GM18909 (cell line): ENCODE measurements at regions not wholly inside any gene's neighbourhood (a gene's known extent, or its start where the extent isn't known, plus 50 kb on each side); places are given as distances from the start of the nearest gene placed in this dataset.
"Not testable (repeated sequence)": the region's sequence is repeated elsewhere in the genome, so short reads cannot be mapped to it uniquely, and the experiment has no call there.

Experiments used
- ATAC-seq: cut with Tn5 transposase; IDR thresholded peaks from one replicate; pipeline ENCODE4 v1.9.1; 2021; ENCODE audit warnings: mild to moderate bottlenecking; ENCODE audit not compliant: unreplicated experiment, poor library complexity

- ATAC-seq, result not testable (repeated sequence)
Measured at GRCh38 chr7:66455432-66455831, 173.2 kb upstream of the KCTD7 start.

GRCh38 chr7:66456431-66456830 is 172.2 kb upstream of the KCTD7 start:
- ATAC-seq, result not testable (repeated sequence)

DNA sequence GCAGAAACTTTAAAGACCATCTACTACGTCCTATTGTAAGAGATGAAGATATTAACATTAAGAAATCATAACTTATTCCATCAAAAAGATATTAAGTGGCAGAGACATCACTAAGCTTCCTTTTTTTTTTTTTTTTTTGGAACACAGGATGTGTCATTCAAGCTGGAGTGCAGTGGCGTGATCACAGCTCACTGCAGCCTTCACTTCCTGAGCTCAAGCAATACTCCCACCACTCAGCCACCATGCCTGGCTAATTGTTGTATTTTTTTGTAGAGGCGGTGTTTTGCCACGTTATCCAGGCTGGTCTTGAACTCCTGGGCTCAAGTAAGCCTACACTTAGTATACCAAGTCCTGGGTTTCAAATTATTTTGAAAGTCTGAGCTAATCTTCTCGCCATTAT is 169.7 kb upstream of the KCTD7 start:
- not testable (repeated sequence) for ATAC-seq

- not testable (repeated sequence) for ATAC-seq
Measured at GRCh38 chr7:66459783-66460413, 168.8 kb upstream of the KCTD7 start.

GRCh38 chr7:66460921-66461361 is 167.7 kb upstream of the KCTD7 start:
- ATAC-seq, result no peak

DNA sequence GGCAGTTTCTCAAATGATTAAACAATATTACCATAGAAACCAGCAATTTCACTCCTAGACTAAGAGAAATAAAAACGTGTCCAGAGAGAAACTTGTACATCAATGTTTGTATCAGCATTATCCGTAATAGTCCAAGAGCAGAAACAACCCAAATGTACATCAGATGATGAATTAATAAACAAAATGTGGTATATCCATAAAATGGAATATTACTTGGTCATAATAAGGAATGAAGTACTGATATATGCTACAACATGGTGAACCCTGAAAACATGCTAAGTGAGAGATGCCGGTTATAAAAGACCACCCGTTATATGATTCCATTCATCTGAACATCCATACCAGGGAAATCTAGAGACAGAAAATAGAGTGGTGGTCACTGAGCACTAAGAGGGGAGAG is 167.3 kb upstream of the KCTD7 start:
- not testable (repeated sequence) for ATAC-seq

GRCh38 chr7:66462831-66463230 is 165.8 kb upstream of the KCTD7 start:
- not testable (repeated sequence) for ATAC-seq

DNA sequence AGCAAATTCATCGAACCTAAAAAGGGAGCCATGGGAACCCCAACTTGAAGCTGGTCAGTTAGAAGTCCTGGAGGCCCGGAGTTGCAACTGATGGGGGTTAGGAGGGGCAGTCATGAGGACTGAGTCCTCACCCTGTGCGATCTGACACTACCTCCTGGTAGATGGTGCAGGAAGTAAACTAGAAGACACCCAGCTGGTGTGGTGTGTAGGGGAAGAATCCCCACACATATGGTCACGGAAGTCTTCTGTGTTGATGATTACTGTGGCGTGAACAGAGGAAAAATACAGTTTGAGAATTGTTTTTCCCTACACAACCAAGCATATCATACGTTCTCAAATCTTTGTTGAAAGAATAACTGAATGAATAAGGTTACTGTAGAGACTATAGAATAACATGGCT is 164.6 kb upstream of the KCTD7 start:
- ATAC-seq, result no peak

GRCh38 chr7:66466081-66466600 is 162.5 kb upstream of the KCTD7 start:
- ATAC-seq, result no peak

DNA sequence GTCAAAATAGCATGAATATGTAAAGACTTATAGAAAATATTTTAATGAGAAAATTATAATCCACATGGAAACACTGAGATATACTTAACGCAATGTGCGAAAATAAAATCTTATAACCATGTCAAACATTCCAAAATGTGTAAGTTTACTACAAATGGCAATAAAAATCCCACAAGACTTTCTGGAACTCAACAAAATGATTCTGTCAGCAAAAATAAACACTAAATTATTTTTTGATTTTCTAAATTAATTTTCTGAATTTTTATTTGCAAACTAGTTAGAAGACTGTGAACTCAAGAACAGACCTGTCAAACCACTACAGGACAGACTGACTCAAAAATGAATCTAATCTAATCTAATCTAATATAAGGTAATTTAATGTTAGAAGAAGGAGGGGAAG is 160.8 kb upstream of the KCTD7 start:
- ATAC-seq, result no peak

- ATAC-seq, result not testable (repeated sequence)
Measured at GRCh38 chr7:66473064-66473463, 155.6 kb upstream of the KCTD7 start.

DNA sequence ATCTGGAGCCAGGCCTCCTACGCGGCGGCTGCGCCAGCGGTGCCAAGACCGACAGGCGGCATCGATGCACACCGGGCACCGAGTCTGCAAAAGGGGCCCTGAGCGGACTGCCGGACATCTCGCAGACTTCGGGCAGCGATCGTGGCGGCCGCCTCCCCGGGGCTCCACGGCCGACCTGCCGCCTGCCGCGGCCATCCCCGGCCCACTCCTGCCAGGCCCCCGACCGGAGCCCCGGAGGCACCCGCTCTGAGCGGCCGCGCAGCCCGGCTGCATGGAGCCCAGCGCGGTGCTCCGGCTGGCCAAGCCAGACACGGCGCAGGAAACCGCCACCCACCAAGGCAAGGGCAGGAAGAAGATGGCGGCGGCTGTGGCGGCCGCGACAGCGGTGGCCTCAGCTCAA is 154.2 kb upstream of the KCTD7 start:
- ATAC-seq, result no peak

DNA sequence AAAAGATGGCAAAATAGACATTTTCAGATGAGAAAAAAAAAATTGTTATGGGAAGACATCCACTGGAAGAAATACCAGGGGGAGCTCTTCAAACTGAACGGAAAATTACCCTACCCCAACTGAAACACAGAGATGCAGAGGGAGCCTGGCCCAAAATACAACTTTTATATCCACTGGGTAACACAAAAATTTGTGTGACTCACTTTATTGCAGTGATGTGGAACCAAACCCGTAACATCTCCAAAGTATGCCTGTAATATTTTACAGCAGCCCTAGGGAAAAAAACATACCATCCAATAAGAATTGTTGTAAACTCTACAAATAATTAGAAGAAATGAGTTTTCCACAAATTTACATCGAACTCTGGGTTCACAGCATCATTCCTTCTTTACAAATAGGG is 152.6 kb upstream of the KCTD7 start:
- not testable (repeated sequence) for ATAC-seq

DNA sequence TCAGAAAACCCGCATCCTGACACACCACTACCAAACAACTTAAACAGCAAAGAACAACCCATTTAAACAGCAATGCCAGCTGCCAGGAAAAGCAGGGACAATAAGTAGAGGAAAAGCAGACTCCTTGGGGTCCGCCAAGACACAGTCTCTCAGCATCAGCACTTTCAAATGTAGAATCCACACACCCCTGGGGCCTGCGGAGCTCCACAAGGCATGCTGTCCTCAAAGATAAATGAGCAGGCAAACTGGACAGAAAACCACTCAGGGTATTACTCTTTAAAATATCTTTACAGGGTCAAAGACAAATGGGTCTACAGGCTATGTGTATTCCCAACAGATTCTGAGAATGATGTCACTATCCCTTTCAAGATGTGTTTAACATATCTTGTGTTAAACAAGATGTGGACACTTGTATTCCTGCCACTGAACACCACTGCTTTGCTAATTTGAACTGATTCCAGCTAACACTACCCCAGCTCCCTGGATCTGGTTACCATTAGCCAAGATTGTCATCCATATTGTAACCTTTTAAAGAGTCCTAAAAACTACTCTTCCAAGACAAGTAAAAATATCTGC is 150.8 kb upstream of the KCTD7 start:
- ATAC-seq, result not testable (repeated sequence)

GRCh38 chr7:66481229-66481628 is 147.5 kb upstream of the KCTD7 start:
- not testable (repeated sequence) for ATAC-seq

- not testable (repeated sequence) for ATAC-seq
Measured at GRCh38 chr7:66489065-66489464, 139.6 kb upstream of the KCTD7 start.

GRCh38 chr7:66489741-66490140 is 138.9 kb upstream of the KCTD7 start:
- not testable (repeated sequence) for ATAC-seq

- ATAC-seq, result not testable (repeated sequence)
Measured at GRCh38 chr7:66490979-66491378, 137.7 kb upstream of the KCTD7 start.

DNA sequence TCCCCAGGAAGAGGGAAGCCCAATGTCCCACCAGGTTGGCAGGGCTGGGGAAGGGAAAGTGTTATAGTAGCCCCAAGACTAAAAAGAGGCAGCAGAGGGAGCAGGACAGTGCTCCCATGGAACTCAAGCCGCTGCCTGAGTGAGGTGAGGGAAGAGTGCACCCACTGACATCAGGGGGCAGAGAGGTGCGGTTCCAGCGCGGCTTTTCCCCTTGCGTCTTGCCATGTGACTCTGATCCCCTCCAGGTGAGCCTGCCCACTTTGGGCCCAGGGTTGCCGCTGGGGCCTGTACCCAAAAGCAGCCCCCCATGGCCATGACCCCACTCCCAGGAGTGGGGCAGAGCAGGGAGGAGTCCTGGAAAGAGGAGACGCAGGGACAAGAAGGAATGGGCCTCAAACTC is 136.3 kb upstream of the KCTD7 start:
- ATAC-seq, result not testable (repeated sequence)

DNA sequence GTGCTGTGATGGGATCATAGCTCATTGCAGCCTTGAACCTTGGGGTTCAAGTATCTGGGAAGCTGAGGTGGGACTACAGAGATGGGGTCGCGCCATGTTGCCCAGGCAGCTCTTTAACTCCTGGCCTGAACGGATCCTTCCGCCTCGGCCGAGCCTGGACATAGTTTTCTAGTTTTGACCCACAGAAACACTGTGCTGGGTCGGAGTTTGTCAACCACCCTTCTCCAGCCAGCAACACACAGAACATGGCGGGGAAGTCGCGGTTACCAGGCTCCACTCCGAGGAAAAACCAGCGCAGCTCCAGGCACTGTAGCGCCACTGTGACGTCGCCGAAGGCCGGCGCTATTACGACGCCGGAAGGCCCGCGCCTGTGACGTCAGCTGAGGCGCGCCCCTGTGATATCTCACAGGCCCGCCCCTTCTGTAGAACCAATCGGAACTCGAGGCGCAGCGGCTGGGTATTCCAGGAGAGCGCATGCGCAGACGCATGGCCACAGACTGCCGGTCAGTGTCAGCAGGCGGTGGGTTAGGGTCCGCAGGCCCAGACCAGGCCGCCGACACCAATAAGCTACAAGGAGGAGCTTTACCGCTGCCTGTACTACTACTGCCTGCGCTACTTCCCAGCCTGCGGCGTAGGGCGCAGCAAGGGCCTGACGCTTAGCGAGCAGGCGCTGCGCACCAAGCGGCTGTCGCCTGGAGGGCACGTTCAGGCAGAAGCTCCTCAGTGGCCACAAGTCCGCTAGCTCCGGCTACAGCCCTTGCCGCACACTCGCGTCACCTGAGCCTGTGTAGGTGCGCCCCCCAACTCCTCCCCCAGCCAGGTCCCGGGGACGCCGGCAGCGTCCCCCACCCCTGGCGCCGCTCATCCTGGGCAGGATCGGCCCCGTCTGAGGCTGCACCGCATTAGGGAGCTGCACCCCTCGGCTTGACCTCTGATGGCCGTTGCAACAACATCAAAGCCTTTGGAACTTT is 135.2 kb upstream of the KCTD7 start:
- peak; percentile 99 for ATAC-seq

GRCh38 chr7:66497346-66497745 is 131.3 kb upstream of the KCTD7 start:
- ATAC-seq, result no peak
